K562 (cell line): ENCODE measurements at regions not wholly inside any gene's neighbourhood (a gene's known extent, or its start where the extent isn't known, plus 50 kb on each side); places are given as distances from the start of the nearest gene placed in this dataset.

Experiments
- ATAC-seq: fragments of 200-7000 bp; cut with Tn5 transposase; 3 replicates; pipeline ENCODE4 v1.9.1; 2020; ENCODE audit warnings: moderate library complexity
- BruUV-seq: library from RNA; stranded (reverse); fragments of 400-500 nt; replicated peaks from 2 replicates; lab custom pipeline; 2021; lab: Mats Ljungman, UMichigan
- CTCF ChIA-PET: fragments of 300-600 bp; formaldehyde crosslinking; extraction: SDS; loops from one replicate; lab custom pipeline; 2021; ENCODE audit warnings: low intra/inter-chr PET ratio; lab: Yijun Ruan, JAX
- POLR2A ChIA-PET: fragments of 300-600, 350-650 bp; sonication (Branson Sonifier 250); formaldehyde crosslinking; extraction: SDS; loops from one replicate; lab custom pipeline; 2021; ENCODE audit warnings: antibody characterized with exemption, inconsistent platforms; lab: Yijun Ruan, JAX
- DNase-seq, 4 experiments: peaks; one replicate each; pipeline versions ENCODE4 v3.0.0 to v3.0.0-alpha.2; 2011 to 2018; ENCODE audit warnings: low spot score in 3 of 4, mixed read lengths in 3 of 4; ENCODE audit errors: extremely low read depth in 1 of 4
- FAIRE-seq: peaks from 2 replicates; lab custom pipeline; 2011; peaks lifted over from hg19 to GRCh38; lab: Jason Lieb, UNC
- H2AFZ ChIP-seq: 2 replicates; pipeline ENCODE4 v1.6.0; 2011; ENCODE audit warnings: low read depth, low read length, control low read depth, inconsistent platforms
- H3K27ac ChIP-seq: fragments of 200-600 bp; 3 replicates; pipeline ENCODE4 v1.8.0; 2011; ENCODE audit warnings: low read depth, mild to moderate bottlenecking, control low read depth, inconsistent platforms, low read length, moderate library complexity, mixed read lengths; ENCODE audit errors: extremely low read depth
- H3K27me3 ChIP-seq, 2 experiments: fragments of 300-600 bp in 1 of 2; 2 replicates in 1 of 2; 3 replicates in 1 of 2; pipeline versions ENCODE4 v1.6.0 to v1.8.0; 2011; ENCODE audit warnings: inconsistent platforms in 2 of 2, low read length in 2 of 2, mild to moderate bottlenecking in 1 of 2, mixed read lengths in 1 of 2, moderate library complexity in 1 of 2; ENCODE audit not compliant: control insufficient read depth in 2 of 2, insufficient read depth in 2 of 2
- H3K36me3 ChIP-seq: fragments of 300-600 bp; 3 replicates; pipeline ENCODE4 v1.8.0; 2011; ENCODE audit warnings: mild to moderate bottlenecking, low read length, inconsistent platforms; ENCODE audit not compliant: control insufficient read depth, insufficient read depth
- H3K4me1 ChIP-seq, 2 experiments: fragments of 200-600 bp in 1 of 2; replicated peaks in 1 of 2; 2 replicates in 1 of 2; 3 replicates in 1 of 2; pipeline versions ENCODE4 v1.5.1 to v1.8.0; 2011; ENCODE audit warnings: inconsistent platforms in 2 of 2, low read length in 2 of 2, mild to moderate bottlenecking in 1 of 2, mixed read lengths in 1 of 2, moderate library complexity in 1 of 2; ENCODE audit not compliant: control insufficient read depth in 2 of 2, insufficient read depth in 2 of 2
- H3K4me2 ChIP-seq: 2 replicates; pipeline ENCODE4 v1.6.1; 2011; ENCODE audit warnings: low read length, control low read depth, inconsistent platforms, mixed read lengths; ENCODE audit not compliant: insufficient read depth
- H3K4me3 ChIP-seq: fragments of 200-600 bp; sonication (generic), shearing (Covaris generic); 2 replicates; pipeline ENCODE4 v1.5.1; 2016; ENCODE audit warnings: control low read depth, inconsistent platforms
- H3K79me2 ChIP-seq: fragments of 200-600 bp; 3 replicates; pipeline ENCODE4 v1.8.0; 2011; ENCODE audit warnings: low read length, inconsistent platforms; ENCODE audit not compliant: control insufficient read depth, insufficient read depth
- H3K9ac ChIP-seq, 2 experiments: 2 replicates each; pipeline versions ENCODE4 v1.6.0 to v1.6.1; 2011; ENCODE audit warnings: low read depth in 2 of 2, low read length in 2 of 2, control low read depth in 1 of 2, inconsistent platforms in 1 of 2, mild to moderate bottlenecking in 1 of 2, mixed read lengths in 1 of 2; ENCODE audit not compliant: insufficient read depth in 1 of 2
- H3K9me1 ChIP-seq: one replicate; pipeline ENCODE4 v1.6.0; 2011; ENCODE audit warnings: inconsistent platforms, mild to moderate bottlenecking, low read length, moderate library complexity; ENCODE audit not compliant: control insufficient read depth, insufficient read depth
- H3K9me3 ChIP-seq: replicated peaks from 2 replicates; pipeline ENCODE4 v1.5.1; 2011; ENCODE audit warnings: low read depth, low read length, inconsistent platforms; ENCODE audit not compliant: control insufficient read depth, insufficient read depth
- H4K20me1 ChIP-seq: replicated peaks from 2 replicates; pipeline ENCODE4 v1.6.1; 2011; ENCODE audit warnings: low read length, inconsistent platforms, mixed read lengths; ENCODE audit not compliant: control insufficient read depth, insufficient read depth
- BRD9 ChIP-seq: fragments of 450-650 bp; IDR thresholded peaks from 2 replicates; pipeline ENCODE4 v1.6.1; 2018; ENCODE audit warnings: low read depth; ENCODE audit not compliant: partially characterized antibody
- CXXC5 ChIP-seq: fragments of 250-450 bp; sonication (Bioruptor Pico); IDR thresholded peaks from 2 replicates; pipeline ENCODE4 v1.8.0; 2022; ENCODE audit warnings: inconsistent platforms, mild to moderate bottlenecking, moderate library complexity
- NFXL1 ChIP-seq: fragments of 450-650 bp; formaldehyde crosslinking; IDR thresholded peaks from 2 replicates; pipeline ENCODE4 v1.4.0; 2021; ENCODE audit warnings: mild to moderate bottlenecking
- SMAD2 ChIP-seq: fragments of 150-350 bp; IDR thresholded peaks from 2 replicates; pipeline ENCODE4 v1.6.1; 2014; ENCODE audit warnings: low read depth, mild to moderate bottlenecking, low read length
- ZNF212 ChIP-seq: fragments of 450-650 bp; formaldehyde crosslinking; IDR thresholded peaks from 2 replicates; pipeline ENCODE4 v1.4.0; 2020; ENCODE audit warnings: mild to moderate bottlenecking
- WGBS: fragments of 100-300 bp; shearing (Covaris generic); methylation state at CpG from one replicate; pipeline ENCODE4 v1.1.6; 2016; ENCODE audit warnings: low coverage, mixed read lengths; ENCODE audit not compliant: insufficient coverage; ENCODE audit errors: missing lambda C conversion rate; 5-methylcytosine and 5-hydroxymethylcytosine counted together
- in situ Hi-C: fragments of 300-500 bp; cut with MboI; formaldehyde crosslinking; loops from 4 replicates; pipeline ENCODE4 v1.15.0; 2018; ENCODE audit warnings: inconsistent platforms, mixed read lengths
- intact Hi-C: fragments of 100-400 bp; cut with micrococcal nuclease; formaldehyde crosslinking; loops from 2 replicates; pipeline ENCODE4 v1.14.2; 2022
- TF ChIP-seq, protein P1 (sequence below): fragments of 250-450 bp; sonication (Bioruptor Pico); IDR thresholded peaks from 2 replicates; pipeline ENCODE4 v1.8.0; 2022; ENCODE audit warnings: inconsistent platforms, mild to moderate bottlenecking, moderate library complexity, borderline replicate concordance

DNA sequence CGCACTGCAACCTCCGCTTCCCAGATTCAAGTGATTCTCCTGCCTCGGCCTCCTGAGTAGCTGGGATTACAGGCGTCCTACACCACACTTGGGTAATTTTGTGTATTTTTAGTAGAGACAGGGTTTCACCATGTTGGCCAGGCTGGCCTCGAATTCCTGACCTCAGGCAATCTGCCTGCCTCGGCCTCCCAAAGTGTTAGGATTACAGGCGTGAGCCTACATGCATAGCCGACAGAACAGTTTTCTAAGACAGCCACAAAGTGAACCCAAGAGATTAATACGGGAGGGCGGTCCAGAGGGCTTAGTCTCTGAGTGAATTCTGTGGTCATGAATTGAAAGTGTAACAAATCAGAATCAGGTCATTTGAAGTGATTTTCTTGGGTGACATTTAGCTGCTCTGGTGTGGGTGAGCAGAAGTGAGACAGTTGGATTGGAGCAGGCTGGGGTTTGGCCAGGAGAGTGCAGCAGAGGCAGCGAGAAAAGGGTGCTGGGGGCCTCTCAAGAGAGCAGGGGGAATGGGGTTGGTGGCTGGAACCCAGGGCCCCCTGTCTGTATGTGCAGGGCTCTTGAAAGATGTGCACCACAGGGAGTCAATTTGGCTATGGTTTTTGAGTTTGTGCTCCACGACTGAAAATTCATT, 231.4 kb upstream of the WSCD1 start:
- ChIA-PET POLR2A (interaction anchor here (0.7 to 0.9 kb wide), 2 partner anchors 16 to 18 kb away, joined by 3 read pairs; no protein-coding TSS in a partner anchor), CTCF (no interaction called here)
- 5% methylated on average over 9 of the region's 12 CpGs for WGBS
- BruUV-seq, result no TSS peak
- Histone ChIP-seq H3K9me1 (no peaks in the 10 kb centered on the region), H3K4me3 (no peak overlapping the region), H3K4me2 (no peak overlapping the region), H3K27me3 (no peaks in the 10 kb centered on the region), H2AFZ (no peak overlapping the region), H4K20me1 (no peaks in the 10 kb centered on the region), H3K79me2 (no peaks in the 10 kb centered on the region), H3K27ac (no peak overlapping the region), H3K36me3 (no peaks in the 10 kb centered on the region), H3K9me3 (no peaks in the 10 kb centered on the region), H3K4me1 (no peaks in the 10 kb centered on the region), H3K9ac (no peak overlapping the region)
- ATAC-seq, result no peak; the same call in 2 of the 3 replicates
- no peak for FAIRE-seq
- in situ Hi-C loops (no loop called here), intact Hi-C loops (no loop called here)
- TF ChIP-seq SMAD2 (no peak), CXXC5 (CRISPR knock-in tag) (no peak), BRD9 (no peak), ZNF212 (no peak), NFXL1 (CRISPR knock-in tag) (no peak)
- TF ChIP-seq, protein P1, sequence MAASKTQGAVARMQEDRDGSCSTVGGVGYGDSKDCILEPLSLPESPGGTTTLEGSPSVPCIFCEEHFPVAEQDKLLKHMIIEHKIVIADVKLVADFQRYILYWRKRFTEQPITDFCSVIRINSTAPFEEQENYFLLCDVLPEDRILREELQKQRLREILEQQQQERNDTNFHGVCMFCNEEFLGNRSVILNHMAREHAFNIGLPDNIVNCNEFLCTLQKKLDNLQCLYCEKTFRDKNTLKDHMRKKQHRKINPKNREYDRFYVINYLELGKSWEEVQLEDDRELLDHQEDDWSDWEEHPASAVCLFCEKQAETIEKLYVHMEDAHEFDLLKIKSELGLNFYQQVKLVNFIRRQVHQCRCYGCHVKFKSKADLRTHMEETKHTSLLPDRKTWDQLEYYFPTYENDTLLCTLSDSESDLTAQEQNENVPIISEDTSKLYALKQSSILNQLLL, result no peak
- no peak for DNase-seq
